Neutrophil (primary cell): ENCODE measurements at regions not wholly inside any gene's neighbourhood (a gene's known extent, or its start where the extent isn't known, plus 50 kb on each side); places are given as distances from the start of the nearest gene placed in this dataset.

Experiments
- H3K27ac ChIP-seq: fragments of 200-600 bp; sonication (generic); 2 replicates; pipeline ENCODE4 v1.5.1; 2016; ENCODE audit warnings: mild to moderate bottlenecking, moderate library complexity
- H3K27me3 ChIP-seq: fragments of 200-600 bp; sonication (generic); 2 replicates; pipeline ENCODE4 v1.6.0; 2016; ENCODE audit warnings: mild to moderate bottlenecking
- H3K36me3 ChIP-seq: fragments of 200-600 bp; sonication (generic); 2 replicates; pipeline ENCODE4 v1.5.1; 2017
- H3K4me1 ChIP-seq, 2 experiments: fragments of 200-600 bp in 1 of 2; sonication (generic) in 1 of 2; 1 replicate in 1 of 2; 2 replicates in 1 of 2; pipeline versions ENCODE4 v1.5.1 to v1.6.1; 2013 to 2016; ENCODE audit warnings: low read depth in 1 of 2, low read length in 1 of 2, mild to moderate bottlenecking in 1 of 2, moderate library complexity in 1 of 2; ENCODE audit not compliant: control insufficient read depth in 1 of 2, insufficient read depth in 1 of 2
- H3K4me3 ChIP-seq, 2 experiments: fragments of 200-600 bp in 1 of 2; sonication (generic) in 1 of 2; 1 replicate in 1 of 2; 2 replicates in 1 of 2; pipeline ENCODE4 v1.5.1; 2013 to 2016; ENCODE audit warnings: low read depth in 1 of 2, low read length in 1 of 2, mild to moderate bottlenecking in 1 of 2, moderate library complexity in 1 of 2
- H3K9me3 ChIP-seq: fragments of 200-600 bp; sonication (generic); 2 replicates; pipeline ENCODE4 v1.5.1; 2016
- CTCF ChIP-seq: fragments of 200-600 bp; sonication (generic); IDR thresholded peaks from 2 replicates; pipeline ENCODE4 v1.5.1; 2016; ENCODE audit warnings: antibody characterized with exemption

- Histone ChIP-seq H3K36me3 (no peaks in the 10 kb centered on the region), H3K4me3 (no peak overlapping the region), H3K9me3 (no peaks in the 10 kb centered on the region), H3K27ac (no peak overlapping the region), H3K27me3 (no peaks in the 10 kb centered on the region), H3K4me1 (peaks cover 15 to 18% of the 10 kb centered on the region in 2 experiments)
- TF ChIP-seq CTCF = no peak
These were observed 631.0 kb downstream of the BCL11A start for GRCh38 chr2:59922450-59922849.

- H3K27me3 ChIP-seq = no peaks in the 10 kb centered on the region
- H3K4me3 ChIP-seq = no peak overlapping the region
- H3K9me3 ChIP-seq = no peaks in the 10 kb centered on the region
- H3K4me1 ChIP-seq = peaks cover 15 to 18% of the 10 kb centered on the region in 2 experiments
- no peak for TF ChIP-seq CTCF
- H3K36me3 ChIP-seq = no peaks in the 10 kb centered on the region
- H3K27ac ChIP-seq = no peak overlapping the region
These were observed 631.7 kb downstream of the BCL11A start for GRCh38 chr2:59921743-59922142.

DNA sequence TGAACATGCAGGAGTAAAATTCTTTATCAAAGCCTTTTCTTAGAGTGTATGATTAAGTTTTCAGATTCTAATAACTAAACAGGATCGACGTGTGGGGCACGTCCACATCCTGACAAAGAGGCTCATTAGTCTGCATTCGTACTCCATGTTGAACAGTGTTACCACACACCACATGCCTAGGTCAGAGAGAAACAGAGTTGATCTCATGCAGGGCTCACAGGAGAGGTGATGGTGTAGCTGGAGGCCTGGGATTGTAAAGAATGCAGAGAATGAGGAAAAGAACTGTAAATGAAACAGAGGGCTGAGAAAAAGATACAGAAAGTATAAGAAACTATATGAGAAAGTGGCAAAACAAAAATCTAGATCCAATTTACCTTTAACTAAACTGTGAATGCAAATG, 632.5 kb downstream of the BCL11A start:
- H3K27me3 ChIP-seq = no peaks in the 10 kb centered on the region
- no peak overlapping the region for H3K4me3 ChIP-seq
- H3K4me1 ChIP-seq = peaks cover 15 to 18% of the 10 kb centered on the region in 2 experiments
- no peak for TF ChIP-seq CTCF
- no peaks in the 10 kb centered on the region for H3K36me3 ChIP-seq
- H3K9me3 ChIP-seq = no peaks in the 10 kb centered on the region
- H3K27ac ChIP-seq = no peak overlapping the region

DNA sequence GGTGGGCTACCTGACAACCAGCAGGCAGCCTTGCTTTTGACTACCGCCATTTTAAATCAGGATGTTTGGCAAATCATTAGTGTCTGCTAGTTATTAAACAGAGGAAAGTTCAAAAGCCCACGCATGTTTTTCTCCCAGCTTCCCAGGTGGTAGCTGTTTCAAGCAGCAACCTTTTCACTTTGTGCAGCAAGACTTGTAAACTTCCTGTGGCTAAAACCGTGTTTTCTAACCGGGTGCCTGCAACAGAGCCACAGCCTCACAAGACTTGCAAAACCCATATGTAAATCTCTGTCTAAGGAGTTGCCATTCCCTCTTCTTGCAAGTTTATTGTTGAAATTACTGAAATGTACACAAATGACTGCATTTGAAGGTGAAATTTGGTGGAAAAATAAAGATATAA, 633.1 kb downstream of the BCL11A start:
- no peak overlapping the region for H3K4me3 ChIP-seq
- no peaks in the 10 kb centered on the region for H3K9me3 ChIP-seq
- H3K4me1 ChIP-seq = peaks cover 15 to 18% of the 10 kb centered on the region in 2 experiments
- TF ChIP-seq CTCF = no peak
- no peaks in the 10 kb centered on the region for H3K36me3 ChIP-seq
- H3K27me3 ChIP-seq = no peaks in the 10 kb centered on the region
- H3K27ac ChIP-seq = peak overlapping the region; percentile 15

GRCh38 chr2:59919579-59919978, 633.9 kb downstream of the BCL11A start:
- TF ChIP-seq CTCF = no peak
- Histone ChIP-seq H3K36me3 (no peaks in the 10 kb centered on the region), H3K4me1 (peaks cover 21 to 24% of the 10 kb centered on the region in 2 experiments), H3K27ac (no peak overlapping the region), H3K27me3 (no peaks in the 10 kb centered on the region), H3K4me3 (no peak overlapping the region), H3K9me3 (no peaks in the 10 kb centered on the region)

- Histone ChIP-seq H3K27me3 (no peaks in the 10 kb centered on the region), H3K36me3 (no peaks in the 10 kb centered on the region), H3K9me3 (no peaks in the 10 kb centered on the region), H3K27ac (no peak overlapping the region), H3K4me1 (peaks cover 12% of the 10 kb centered on the region in 2 experiments), H3K4me3 (no peak overlapping the region)
- TF ChIP-seq CTCF = no peak
These were observed 641.4 kb downstream of the BCL11A start for GRCh38 chr2:59912042-59912441.
